ENCODE measurements at regions not wholly inside any gene's neighbourhood (a gene's known extent, or its start where the extent isn't known, plus 50 kb on each side); places are given as distances from the start of the nearest gene placed in this dataset.

- H3K4me1 ChIP-seq (ENCODE audit: control insufficient read depth, extremely low read depth, insufficient read depth, low read length) = peaks cover 53% of the 10 kb centered on the region
- peak overlapping the region; percentile 81 for H3K9ac ChIP-seq (replicated peaks; ENCODE audit: extremely low read depth, insufficient read depth, low read length)
- dilution Hi-C loops (cut with MboI; ENCODE audit: extremely low pct_ligation_motif_present, low sequenced_read_pairs) = no loop called here
- H3K9me3 ChIP-seq (replicated peaks; ENCODE audit: control insufficient read depth, insufficient read depth, low read length) = no peaks in the 10 kb centered on the region
- intact Hi-C loops (cut with micrococcal nuclease) = loop anchor here (1.0 to 5.0 kb wide), 5 partner anchors 76 to 256 kb away; no protein-coding TSS in a partner anchor
- peak overlapping the region; percentile 99 for H3K27ac ChIP-seq (ENCODE audit: insufficient read depth, low read depth, low read length)
- peaks cover 16% of the 10 kb centered on the region for H3K79me2 ChIP-seq (ENCODE audit: control insufficient read depth, insufficient read depth, low read length)
- peak overlapping the region in 1 of 3 experiments; percentile 35 for H3K4me3 ChIP-seq (replicated peaks in 1 of 3; ENCODE audit: insufficient read depth in 1 of 3, low read depth in 1 of 3, low read length in 3 of 3)
- POLR2A ChIA-PET = interaction anchor here (1.6 kb wide), 1 partner anchor 178 kb away, joined by 14 read pairs; the partner anchor contains the start of gene SOX4
- CTCF ChIA-PET = interaction anchor here (1.3 to 2.4 kb wide), 3 partner anchors 14 to 164 kb away, joined by 4 to 8 read pairs (median 5); no protein-coding TSS in a partner anchor
- H3K4me2 ChIP-seq (ENCODE audit: insufficient read depth, low read length) = peak overlapping the region; percentile 89
- no peaks in the 10 kb centered on the region for H3K27me3 ChIP-seq (ENCODE audit: control insufficient read depth in 2 of 2, insufficient read depth in 2 of 2, low read length in 2 of 2)
- H3K9me1 ChIP-seq (replicated peaks; ENCODE audit: control insufficient read depth, extremely low read depth, insufficient read depth, low read length) = no peaks in the 10 kb centered on the region
- FAIRE-seq (peak; percentile 71), DNase-seq (ENCODE audit: low read depth, low spot score) (peak; percentile 85)
- H3K36me3 ChIP-seq (ENCODE audit: control insufficient read depth in 2 of 2, extremely low read depth in 1 of 2, insufficient read depth in 2 of 2, low read length in 2 of 2) = no peaks in the 10 kb centered on the region
- no peaks in the 10 kb centered on the region for H4K20me1 ChIP-seq (replicated peaks; ENCODE audit: control insufficient read depth, extremely low read depth, insufficient read depth, low read length)
- H2AFZ ChIP-seq (ENCODE audit: low read depth, low read length) = no peak overlapping the region
- TSS peak; percentile 17 for BruUV-seq (replicated peaks)
- peak; percentile 49 for TF ChIP-seq POLR2A (IDR thresholded peaks at IDR 0.05; ENCODE audit: low read depth, low read length)
- TF ChIP-seq MYC (IDR thresholded peaks at IDR 0.05; ENCODE audit: low read depth, low read length) = no peak
- TF ChIP-seq, protein P1, sequence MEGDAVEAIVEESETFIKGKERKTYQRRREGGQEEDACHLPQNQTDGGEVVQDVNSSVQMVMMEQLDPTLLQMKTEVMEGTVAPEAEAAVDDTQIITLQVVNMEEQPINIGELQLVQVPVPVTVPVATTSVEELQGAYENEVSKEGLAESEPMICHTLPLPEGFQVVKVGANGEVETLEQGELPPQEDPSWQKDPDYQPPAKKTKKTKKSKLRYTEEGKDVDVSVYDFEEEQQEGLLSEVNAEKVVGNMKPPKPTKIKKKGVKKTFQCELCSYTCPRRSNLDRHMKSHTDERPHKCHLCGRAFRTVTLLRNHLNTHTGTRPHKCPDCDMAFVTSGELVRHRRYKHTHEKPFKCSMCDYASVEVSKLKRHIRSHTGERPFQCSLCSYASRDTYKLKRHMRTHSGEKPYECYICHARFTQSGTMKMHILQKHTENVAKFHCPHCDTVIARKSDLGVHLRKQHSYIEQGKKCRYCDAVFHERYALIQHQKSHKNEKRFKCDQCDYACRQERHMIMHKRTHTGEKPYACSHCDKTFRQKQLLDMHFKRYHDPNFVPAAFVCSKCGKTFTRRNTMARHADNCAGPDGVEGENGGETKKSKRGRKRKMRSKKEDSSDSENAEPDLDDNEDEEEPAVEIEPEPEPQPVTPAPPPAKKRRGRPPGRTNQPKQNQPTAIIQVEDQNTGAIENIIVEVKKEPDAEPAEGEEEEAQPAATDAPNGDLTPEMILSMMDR (IDR thresholded peaks at IDR 0.05; ENCODE audit: extremely low read depth in 1 of 2, insufficient read depth in 1 of 2, low read depth in 1 of 2, low read length in 2 of 2) = no peak
- TF ChIP-seq FOS (IDR thresholded peaks at IDR 0.05; ENCODE audit: borderline replicate concordance, insufficient read depth, low read length) = peak; percentile 58
- peak; percentile 85 for TF ChIP-seq GATA2 (IDR thresholded peaks at IDR 0.05; ENCODE audit: insufficient read depth, insufficient read length, low read depth, low read length)
- TF ChIP-seq EZH2 (IDR thresholded peaks at IDR 0.05; ENCODE audit: borderline replicate concordance, low read depth, low read length, severe bottlenecking) = no peak
- no peak for TF ChIP-seq MAX (IDR thresholded peaks at IDR 0.05; ENCODE audit: insufficient read depth, insufficient read length)
- TF ChIP-seq JUN (IDR thresholded peaks at IDR 0.05; ENCODE audit: borderline replicate concordance, insufficient read depth, insufficient read length, low read depth) = peak; percentile 80
- peak; percentile 89 for TF ChIP-seq POLR2AphosphoS5 (IDR thresholded peaks at IDR 0.05; ENCODE audit: insufficient read depth, low read depth, low read length)
Observed at GRCh38 chr6:21771626-21772320, 178.2 kb downstream of the SOX4 start.

All from endothelial cell of umbilical vein (primary cell).